Smooth muscle cell (in vitro differentiated cells): ENCODE measurements at regions not wholly inside any gene's neighbourhood (a gene's known extent, or its start where the extent isn't known, plus 50 kb on each side); places are given as distances from the start of the nearest gene placed in this dataset.

Experiments used
- DNase-seq: peaks from one replicate; lab custom pipeline; 2025; ENCODE audit not compliant: unreplicated experiment; lab: John Stamatoyannopoulos, UW
- H2AFZ ChIP-seq: fragments of 200-600 bp; sonication (generic); 2 replicates; pipeline ENCODE4 v1.6.0; 2016; ENCODE audit warnings: antibody characterized with exemption, low read depth, mild to moderate bottlenecking
- H3F3A ChIP-seq: fragments of 200-600 bp; sonication (generic); 2 replicates; pipeline ENCODE4 v1.6.0; 2017; ENCODE audit warnings: antibody characterized with exemption, low read depth
- H3K27ac ChIP-seq: fragments of 200-600 bp; sonication (generic); 2 replicates; pipeline ENCODE4 v1.5.1; 2016; ENCODE audit warnings: low read depth, mild to moderate bottlenecking
- H3K27me3 ChIP-seq: fragments of 200-600 bp; sonication (generic); 2 replicates; pipeline ENCODE4 v1.6.1; 2016; ENCODE audit warnings: low read depth, mild to moderate bottlenecking
- H3K36me3 ChIP-seq: fragments of 200-600 bp; sonication (generic); 2 replicates; pipeline ENCODE4 v1.5.1; 2016; ENCODE audit warnings: low read depth
- H3K4me1 ChIP-seq: fragments of 200-600 bp; sonication (generic); 2 replicates; pipeline ENCODE4 v1.5.1; 2016; ENCODE audit warnings: low read depth
- H3K4me2 ChIP-seq: fragments of 200-600 bp; sonication (generic); 2 replicates; pipeline ENCODE4 v1.6.0; 2016; ENCODE audit warnings: mild to moderate bottlenecking
- H3K4me3 ChIP-seq: fragments of 200-600 bp; sonication (generic); 2 replicates; pipeline ENCODE4 v1.5.1; 2016; ENCODE audit warnings: mild to moderate bottlenecking
- H3K79me2 ChIP-seq: fragments of 200-600 bp; sonication (generic); 2 replicates; pipeline ENCODE4 v1.6.0; 2016; ENCODE audit warnings: low read depth, mild to moderate bottlenecking
- H3K9ac ChIP-seq: fragments of 200-600 bp; sonication (generic); 2 replicates; pipeline ENCODE4 v1.6.0; 2016; ENCODE audit warnings: low read depth
- H3K9me3 ChIP-seq: fragments of 200-600 bp; sonication (generic); replicated peaks from 2 replicates; pipeline ENCODE4 v1.5.1; 2016; ENCODE audit warnings: low read depth
- H4K20me1 ChIP-seq: fragments of 200-600 bp; sonication (generic); 2 replicates; pipeline ENCODE4 v1.6.0; 2016; ENCODE audit warnings: low read depth
- WGBS: methylation state at CpG from one replicate; pipeline ENCODE4 v1.1.7; 2016; ENCODE audit warnings: low lambda C conversion rate; 5-methylcytosine and 5-hydroxymethylcytosine counted together
- TF ChIP-seq, protein P1 (sequence below): fragments of 200-600 bp; sonication (generic); IDR thresholded peaks from 2 replicates; pipeline ENCODE4 v1.5.1; 2017; ENCODE audit warnings: borderline replicate concordance, mild to moderate bottlenecking, antibody characterized with exemption; ENCODE audit not compliant: insufficient read depth, poor library complexity, severe bottlenecking

DNA sequence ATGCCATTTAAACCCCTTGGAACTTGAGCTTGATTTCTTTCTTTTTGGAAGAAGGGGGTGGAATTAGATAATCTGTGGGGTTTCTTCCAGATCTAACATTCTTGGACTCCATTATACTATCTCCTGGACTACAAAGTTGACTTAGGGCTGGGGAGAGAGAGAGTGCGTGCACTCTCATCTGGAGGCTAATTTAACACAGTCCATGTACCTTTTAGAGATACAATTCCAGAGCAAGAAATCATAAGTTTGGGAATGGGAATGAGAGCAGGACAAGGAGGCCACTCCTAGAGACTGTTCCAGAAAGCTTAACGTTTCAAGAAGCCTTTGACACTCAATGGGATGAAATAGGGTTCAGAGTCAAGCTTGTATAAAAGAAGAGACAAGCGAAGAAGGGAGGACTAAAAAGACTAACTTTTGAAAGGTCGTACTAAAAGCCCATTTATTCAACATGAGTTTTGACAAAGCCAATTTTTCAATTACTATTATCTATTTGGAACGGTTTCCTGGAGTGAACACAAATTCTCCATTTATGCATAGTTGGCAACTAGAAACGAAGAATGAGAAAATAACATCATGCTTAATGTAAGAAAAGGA is 83.4 kb downstream of the ACTL7B start:
- TF ChIP-seq, protein P1, sequence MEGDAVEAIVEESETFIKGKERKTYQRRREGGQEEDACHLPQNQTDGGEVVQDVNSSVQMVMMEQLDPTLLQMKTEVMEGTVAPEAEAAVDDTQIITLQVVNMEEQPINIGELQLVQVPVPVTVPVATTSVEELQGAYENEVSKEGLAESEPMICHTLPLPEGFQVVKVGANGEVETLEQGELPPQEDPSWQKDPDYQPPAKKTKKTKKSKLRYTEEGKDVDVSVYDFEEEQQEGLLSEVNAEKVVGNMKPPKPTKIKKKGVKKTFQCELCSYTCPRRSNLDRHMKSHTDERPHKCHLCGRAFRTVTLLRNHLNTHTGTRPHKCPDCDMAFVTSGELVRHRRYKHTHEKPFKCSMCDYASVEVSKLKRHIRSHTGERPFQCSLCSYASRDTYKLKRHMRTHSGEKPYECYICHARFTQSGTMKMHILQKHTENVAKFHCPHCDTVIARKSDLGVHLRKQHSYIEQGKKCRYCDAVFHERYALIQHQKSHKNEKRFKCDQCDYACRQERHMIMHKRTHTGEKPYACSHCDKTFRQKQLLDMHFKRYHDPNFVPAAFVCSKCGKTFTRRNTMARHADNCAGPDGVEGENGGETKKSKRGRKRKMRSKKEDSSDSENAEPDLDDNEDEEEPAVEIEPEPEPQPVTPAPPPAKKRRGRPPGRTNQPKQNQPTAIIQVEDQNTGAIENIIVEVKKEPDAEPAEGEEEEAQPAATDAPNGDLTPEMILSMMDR, result no peak
- Histone ChIP-seq H3K4me3 (no peak overlapping the region), H2AFZ (no peak overlapping the region), H3F3A (no peaks in the 10 kb centered on the region), H3K4me1 (peaks cover 3% of the 10 kb centered on the region), H4K20me1 (no peaks in the 10 kb centered on the region), H3K27me3 (no peaks in the 10 kb centered on the region), H3K9me3 (no peaks in the 10 kb centered on the region), H3K4me2 (no peak overlapping the region), H3K9ac (no peak overlapping the region), H3K27ac (no peak overlapping the region), H3K79me2 (no peaks in the 10 kb centered on the region), H3K36me3 (no peaks in the 10 kb centered on the region)
- 92% methylated on average over 6 of the region's 6 CpGs for WGBS
- DNase-seq, result no peak

DNA sequence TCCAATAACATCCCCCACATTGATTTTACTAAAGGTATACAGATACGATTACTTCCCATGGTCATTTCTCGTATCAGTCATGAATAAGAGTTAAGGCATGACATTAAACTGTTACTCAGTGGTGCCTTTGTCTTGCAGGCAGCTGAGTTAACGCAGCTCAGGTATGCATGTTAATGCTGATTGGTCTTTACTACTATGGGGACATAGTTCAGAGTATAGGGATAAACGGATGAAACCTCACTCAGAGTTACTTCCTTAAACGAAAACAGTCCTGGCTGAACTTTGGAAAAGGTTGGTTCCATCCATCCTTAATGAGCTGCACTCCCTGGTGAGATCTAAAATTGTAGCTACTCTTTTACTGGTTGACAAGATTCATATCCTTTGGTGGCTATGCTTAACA is 87.0 kb downstream of the ACTL7B start:
- H3K4me3 ChIP-seq, result no peak overlapping the region
- no peaks in the 10 kb centered on the region for H3K27me3 ChIP-seq
- no peak overlapping the region for H2AFZ ChIP-seq
- H3K79me2 ChIP-seq, result no peaks in the 10 kb centered on the region
- H3K9ac ChIP-seq, result no peak overlapping the region
- TF ChIP-seq, protein P1, result no peak
- no peak overlapping the region for H3K4me2 ChIP-seq
- H3K36me3 ChIP-seq, result no peaks in the 10 kb centered on the region
- no peaks in the 10 kb centered on the region for H3K9me3 ChIP-seq
- no peaks in the 10 kb centered on the region for H4K20me1 ChIP-seq
- no peaks in the 10 kb centered on the region for H3K4me1 ChIP-seq
- DNase-seq, result no peak
- WGBS, result 70% methylated on average over 5 of the region's 5 CpGs
- no peak overlapping the region for H3K27ac ChIP-seq
- no peaks in the 10 kb centered on the region for H3F3A ChIP-seq

- H3K4me2 ChIP-seq, result no peak overlapping the region
- no peak overlapping the region for H3K4me3 ChIP-seq
- H3K4me1 ChIP-seq, result no peaks in the 10 kb centered on the region
- H3K36me3 ChIP-seq, result no peaks in the 10 kb centered on the region
- peaks cover 5% of the 10 kb centered on the region for H3F3A ChIP-seq
- H3K79me2 ChIP-seq, result no peaks in the 10 kb centered on the region
- no peaks in the 10 kb centered on the region for H4K20me1 ChIP-seq
- TF ChIP-seq, protein P1, result no peak
- no peak overlapping the region for H3K9ac ChIP-seq
- no peak overlapping the region for H3K27ac ChIP-seq
- no peak overlapping the region for H2AFZ ChIP-seq
- no peaks in the 10 kb centered on the region for H3K9me3 ChIP-seq
- H3K27me3 ChIP-seq, result no peaks in the 10 kb centered on the region
- 46% methylated on average over 3 of the region's 3 CpGs for WGBS
- DNase-seq, result no peak
Observed at GRCh38 chr9:108766626-108767161, 89.1 kb downstream of the ACTL7B start.

DNA sequence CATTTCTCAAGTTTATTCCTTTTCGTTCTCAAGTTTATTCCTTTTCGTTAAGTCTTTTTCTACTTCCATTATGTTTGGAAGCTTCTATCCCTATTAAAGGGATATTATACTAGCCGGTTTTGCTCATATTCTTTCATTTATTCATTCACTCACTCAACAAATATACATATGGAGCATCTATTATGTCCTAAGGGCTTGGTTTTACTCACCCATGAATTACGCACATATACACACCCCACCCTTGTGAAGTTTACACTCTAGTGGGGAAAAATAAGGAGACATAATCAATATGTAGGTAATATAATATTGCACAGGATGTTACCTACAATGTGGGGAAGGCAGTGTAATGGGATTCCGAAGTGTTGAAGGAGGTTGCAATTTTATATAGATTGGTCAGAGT is 90.5 kb downstream of the ACTL7B start:
- no peaks in the 10 kb centered on the region for H3K9me3 ChIP-seq
- no peak overlapping the region for H3K4me2 ChIP-seq
- peaks cover 5% of the 10 kb centered on the region for H3F3A ChIP-seq
- no peak for DNase-seq
- no peaks in the 10 kb centered on the region for H4K20me1 ChIP-seq
- no peak overlapping the region for H2AFZ ChIP-seq
- H3K27me3 ChIP-seq, result no peaks in the 10 kb centered on the region
- H3K9ac ChIP-seq, result no peak overlapping the region
- TF ChIP-seq, protein P1, result no peak
- no peaks in the 10 kb centered on the region for H3K36me3 ChIP-seq
- H3K79me2 ChIP-seq, result no peaks in the 10 kb centered on the region
- no peak overlapping the region for H3K4me3 ChIP-seq
- 93% methylated on average over 5 of the region's 5 CpGs for WGBS
- no peaks in the 10 kb centered on the region for H3K4me1 ChIP-seq
- H3K27ac ChIP-seq, result no peak overlapping the region
